A549 (cell line): ENCODE measurements at regions not wholly inside any gene's neighbourhood (a gene's known extent, or its start where the extent isn't known, plus 50 kb on each side); places are given as distances from the start of the nearest gene placed in this dataset.

ENCODE experiments used
- CEBPB ChIP-seq, 2 experiments: fragments of >200 bp in 1 of 2; sonication (Bioruptor Twin) in 1 of 2; formaldehyde crosslinking in 1 of 2; IDR thresholded peaks; 2 replicates each; pipeline ENCODE4 v1.6.1; 2012 to 2016
- EP300 ChIP-seq, 2 experiments: fragments of >200 bp; sonication (Bioruptor Twin); formaldehyde crosslinking; IDR thresholded peaks; 2 replicates in 1 of 2; 3 replicates in 1 of 2; pipeline ENCODE4 v1.6.1; 2016 to 2017
- JUNB ChIP-seq: fragments of >200 bp; sonication (Bioruptor Twin); formaldehyde crosslinking; IDR thresholded peaks from 2 replicates; pipeline ENCODE4 v1.6.1; 2016
- KDM1A ChIP-seq: fragments of 200-600 bp; sonication (generic); IDR thresholded peaks from 2 replicates; pipeline ENCODE4 v1.6.1; 2016; ENCODE audit warnings: low read depth, mild to moderate bottlenecking
- MAZ ChIP-seq: fragments of 150-350 bp; IDR thresholded peaks from 2 replicates; pipeline ENCODE4 v1.6.1; 2014; ENCODE audit warnings: antibody characterized with exemption, low read depth, low read length, borderline replicate concordance
- POLR2A ChIP-seq: IDR thresholded peaks from 2 replicates; pipeline ENCODE4 v1.6.1; 2012; ENCODE audit warnings: mild to moderate bottlenecking, low read length
- RAD21 ChIP-seq, 2 experiments: fragments of >200 bp in 1 of 2; sonication (Bioruptor Twin) in 1 of 2; formaldehyde crosslinking in 1 of 2; IDR thresholded peaks in 1 of 2; conservative IDR thresholded peaks in 1 of 2; 2 replicates in 1 of 2; 3 replicates in 1 of 2; pipeline ENCODE4 v1.6.1; 2012 to 2018; ENCODE audit warnings: inconsistent platforms in 1 of 2
- SMC3 ChIP-seq: fragments of >200 bp; sonication (Bioruptor Twin); formaldehyde crosslinking; IDR thresholded peaks from 3 replicates; pipeline ENCODE4 v1.6.1; 2018; ENCODE audit warnings: inconsistent platforms
- TP53 ChIP-seq: fragments of 250-450 bp; sonication (Bioruptor Pico); IDR thresholded peaks from 2 replicates; pipeline ENCODE4 v1.5.0; 2021; ENCODE audit warnings: mild to moderate bottlenecking, moderate library complexity
- ZFP36 ChIP-seq: fragments of 450-650 bp; IDR thresholded peaks from 2 replicates; pipeline ENCODE4 v1.6.1; 2014; ENCODE audit warnings: borderline replicate concordance; ENCODE audit not compliant: partially characterized antibody
- TF ChIP-seq, protein P1 (sequence below): fragments of >200 bp; sonication (Bioruptor Twin); formaldehyde crosslinking; IDR thresholded peaks from 3 replicates; pipeline ENCODE4 v1.6.1; 2016
- TF ChIP-seq, protein P2 (sequence below): IDR thresholded peaks from 2 replicates; pipeline ENCODE4 v1.6.1; 2012
- TF ChIP-seq, protein P3 (sequence below): fragments of >200 bp; sonication (Bioruptor Twin); formaldehyde crosslinking; IDR thresholded peaks from 3 replicates; pipeline ENCODE4 v1.5.1; 2016
- TF ChIP-seq, protein P4 (sequence below): IDR thresholded peaks from 2 replicates; pipeline ENCODE4 v1.6.1; 2012

DNA sequence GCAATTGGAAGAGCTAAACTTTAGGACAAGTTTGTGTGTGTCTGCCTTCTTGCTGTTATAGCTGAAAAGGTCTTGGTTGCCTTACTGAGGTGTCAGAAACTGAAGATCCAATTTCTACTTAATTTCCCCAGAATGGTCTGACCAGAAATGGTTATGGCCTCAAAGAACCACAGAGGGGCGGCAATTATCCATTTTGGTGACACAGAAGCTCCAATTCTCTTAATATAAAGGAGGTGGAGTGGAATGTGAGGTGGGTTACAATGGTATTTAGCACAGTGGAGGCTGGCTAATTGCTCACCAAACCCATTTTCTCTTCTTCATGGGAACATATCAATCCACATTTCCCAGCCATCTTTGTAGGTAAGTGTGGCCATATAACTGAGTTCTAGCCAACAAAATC is 1157.2 kb downstream of the OLFM4 start:
- TF ChIP-seq KDM1A, result no peak
- TF ChIP-seq, protein P1, sequence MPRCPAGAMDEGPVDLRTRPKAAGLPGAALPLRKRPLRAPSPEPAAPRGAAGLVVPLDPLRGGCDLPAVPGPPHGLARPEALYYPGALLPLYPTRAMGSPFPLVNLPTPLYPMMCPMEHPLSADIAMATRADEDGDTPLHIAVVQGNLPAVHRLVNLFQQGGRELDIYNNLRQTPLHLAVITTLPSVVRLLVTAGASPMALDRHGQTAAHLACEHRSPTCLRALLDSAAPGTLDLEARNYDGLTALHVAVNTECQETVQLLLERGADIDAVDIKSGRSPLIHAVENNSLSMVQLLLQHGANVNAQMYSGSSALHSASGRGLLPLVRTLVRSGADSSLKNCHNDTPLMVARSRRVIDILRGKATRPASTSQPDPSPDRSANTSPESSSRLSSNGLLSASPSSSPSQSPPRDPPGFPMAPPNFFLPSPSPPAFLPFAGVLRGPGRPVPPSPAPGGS, result no peak
- no peak for TF ChIP-seq SMC3
- no peak for TF ChIP-seq TP53
- TF ChIP-seq, protein P2, sequence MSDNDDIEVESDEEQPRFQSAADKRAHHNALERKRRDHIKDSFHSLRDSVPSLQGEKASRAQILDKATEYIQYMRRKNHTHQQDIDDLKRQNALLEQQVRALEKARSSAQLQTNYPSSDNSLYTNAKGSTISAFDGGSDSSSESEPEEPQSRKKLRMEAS, result no peak
- TF ChIP-seq, protein P3, sequence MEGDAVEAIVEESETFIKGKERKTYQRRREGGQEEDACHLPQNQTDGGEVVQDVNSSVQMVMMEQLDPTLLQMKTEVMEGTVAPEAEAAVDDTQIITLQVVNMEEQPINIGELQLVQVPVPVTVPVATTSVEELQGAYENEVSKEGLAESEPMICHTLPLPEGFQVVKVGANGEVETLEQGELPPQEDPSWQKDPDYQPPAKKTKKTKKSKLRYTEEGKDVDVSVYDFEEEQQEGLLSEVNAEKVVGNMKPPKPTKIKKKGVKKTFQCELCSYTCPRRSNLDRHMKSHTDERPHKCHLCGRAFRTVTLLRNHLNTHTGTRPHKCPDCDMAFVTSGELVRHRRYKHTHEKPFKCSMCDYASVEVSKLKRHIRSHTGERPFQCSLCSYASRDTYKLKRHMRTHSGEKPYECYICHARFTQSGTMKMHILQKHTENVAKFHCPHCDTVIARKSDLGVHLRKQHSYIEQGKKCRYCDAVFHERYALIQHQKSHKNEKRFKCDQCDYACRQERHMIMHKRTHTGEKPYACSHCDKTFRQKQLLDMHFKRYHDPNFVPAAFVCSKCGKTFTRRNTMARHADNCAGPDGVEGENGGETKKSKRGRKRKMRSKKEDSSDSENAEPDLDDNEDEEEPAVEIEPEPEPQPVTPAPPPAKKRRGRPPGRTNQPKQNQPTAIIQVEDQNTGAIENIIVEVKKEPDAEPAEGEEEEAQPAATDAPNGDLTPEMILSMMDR, result no peak
- no peak for TF ChIP-seq POLR2A
- no peak for TF ChIP-seq EP300 (IDR thresholded peaks at IDR 0.05)
- TF ChIP-seq JUNB, result no peak
- no peak for TF ChIP-seq MAZ
- no peak for TF ChIP-seq CEBPB (IDR thresholded peaks at IDR 0.05)
- TF ChIP-seq RAD21 (conservative IDR thresholded peaks at IDR 0.05 in 1 of 2, IDR thresholded peaks at IDR 0.05 in 1 of 2), result no peak
- TF ChIP-seq ZFP36, result no peak
- TF ChIP-seq, protein P4, sequence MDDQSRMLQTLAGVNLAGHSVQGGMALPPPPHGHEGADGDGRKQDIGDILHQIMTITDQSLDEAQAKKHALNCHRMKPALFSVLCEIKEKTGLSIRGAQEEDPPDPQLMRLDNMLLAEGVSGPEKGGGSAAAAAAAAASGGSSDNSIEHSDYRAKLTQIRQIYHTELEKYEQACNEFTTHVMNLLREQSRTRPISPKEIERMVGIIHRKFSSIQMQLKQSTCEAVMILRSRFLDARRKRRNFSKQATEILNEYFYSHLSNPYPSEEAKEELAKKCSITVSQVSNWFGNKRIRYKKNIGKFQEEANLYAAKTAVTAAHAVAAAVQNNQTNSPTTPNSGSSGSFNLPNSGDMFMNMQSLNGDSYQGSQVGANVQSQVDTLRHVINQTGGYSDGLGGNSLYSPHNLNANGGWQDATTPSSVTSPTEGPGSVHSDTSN, result no peak
